HG02763 (cell line): ENCODE measurements at regions not wholly inside any gene's neighbourhood (a gene's known extent, or its start where the extent isn't known, plus 50 kb on each side); places are given as distances from the start of the nearest gene placed in this dataset.

Experiments used
- ATAC-seq: cut with Tn5 transposase; IDR thresholded peaks from one replicate; pipeline ENCODE4 v1.9.1; 2021; ENCODE audit warnings: mild to moderate bottlenecking, moderate library complexity; ENCODE audit not compliant: unreplicated experiment

DNA sequence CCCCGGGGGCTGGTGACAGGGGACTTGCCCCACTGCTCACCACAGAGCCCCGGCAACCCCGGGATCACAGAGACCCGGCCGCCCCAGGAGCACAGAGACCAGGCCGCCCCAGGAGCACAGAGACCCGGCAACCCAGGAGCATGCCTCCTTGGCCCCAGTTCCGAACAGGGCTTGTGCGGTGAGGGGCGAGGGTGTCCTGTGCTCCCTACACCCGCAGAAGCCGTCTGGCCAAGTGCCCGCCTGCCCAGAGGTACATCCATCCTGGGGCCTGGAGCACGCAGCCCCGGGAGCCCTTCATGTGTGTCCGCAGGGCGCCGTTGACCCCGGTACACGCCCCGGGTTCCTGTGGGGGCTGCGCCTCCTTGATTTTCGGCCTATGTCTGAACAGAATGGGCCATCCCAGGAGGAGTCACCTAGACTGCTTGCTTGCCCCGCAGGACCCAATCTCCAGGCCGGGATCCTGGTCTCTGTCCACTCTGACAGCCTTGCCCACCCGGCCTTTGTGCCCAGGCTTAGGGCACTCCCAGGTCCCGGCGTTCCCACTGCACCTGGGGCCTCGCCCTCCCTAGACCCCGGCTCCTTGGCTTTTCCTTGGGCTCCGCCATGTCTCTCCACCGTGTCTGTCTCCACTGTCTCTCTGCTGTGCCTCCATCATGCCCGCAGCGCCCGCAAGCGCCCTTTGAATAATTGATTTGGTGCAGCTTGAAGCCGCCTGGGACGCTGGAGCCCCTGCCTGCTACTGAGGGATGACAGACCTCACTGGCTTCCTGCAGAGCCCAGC lies 219.8 kb downstream of the ERMARD start:
- ATAC-seq = no peak

DNA sequence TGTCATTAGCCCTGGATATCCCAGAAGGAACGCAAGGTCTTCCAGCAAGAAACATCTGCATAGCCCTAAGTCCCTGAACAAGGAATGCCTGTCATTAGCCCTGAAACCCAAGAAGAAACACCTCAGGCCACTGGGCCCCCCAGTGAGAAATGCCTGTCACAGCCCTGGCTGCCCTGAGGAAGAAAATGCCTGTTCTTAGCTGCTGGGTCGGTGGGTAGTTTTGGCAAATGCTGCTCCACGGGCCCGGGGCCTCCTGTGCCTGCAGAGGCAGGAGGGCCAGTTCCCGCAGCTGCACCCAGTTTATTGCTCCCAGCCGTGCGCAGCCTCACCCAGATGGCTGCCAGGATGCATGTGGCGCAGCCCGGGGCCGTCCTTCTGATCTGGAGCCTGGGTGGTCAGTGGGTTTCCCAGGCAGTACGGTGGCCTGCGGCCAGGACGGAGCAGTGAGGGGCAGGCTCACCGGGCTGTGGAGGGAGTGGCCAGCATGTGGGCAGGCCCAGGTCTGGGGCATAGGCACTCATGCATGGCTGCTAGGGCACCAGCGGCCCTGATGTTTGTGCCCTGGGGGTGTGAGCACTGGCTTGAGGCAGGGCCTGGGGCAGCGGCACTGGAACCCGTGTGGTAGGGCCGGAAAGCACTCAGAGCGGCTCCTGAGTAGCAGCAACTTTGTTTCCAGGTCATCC lies 219.0 kb downstream of the ERMARD start:
- ATAC-seq = no peak

DNA sequence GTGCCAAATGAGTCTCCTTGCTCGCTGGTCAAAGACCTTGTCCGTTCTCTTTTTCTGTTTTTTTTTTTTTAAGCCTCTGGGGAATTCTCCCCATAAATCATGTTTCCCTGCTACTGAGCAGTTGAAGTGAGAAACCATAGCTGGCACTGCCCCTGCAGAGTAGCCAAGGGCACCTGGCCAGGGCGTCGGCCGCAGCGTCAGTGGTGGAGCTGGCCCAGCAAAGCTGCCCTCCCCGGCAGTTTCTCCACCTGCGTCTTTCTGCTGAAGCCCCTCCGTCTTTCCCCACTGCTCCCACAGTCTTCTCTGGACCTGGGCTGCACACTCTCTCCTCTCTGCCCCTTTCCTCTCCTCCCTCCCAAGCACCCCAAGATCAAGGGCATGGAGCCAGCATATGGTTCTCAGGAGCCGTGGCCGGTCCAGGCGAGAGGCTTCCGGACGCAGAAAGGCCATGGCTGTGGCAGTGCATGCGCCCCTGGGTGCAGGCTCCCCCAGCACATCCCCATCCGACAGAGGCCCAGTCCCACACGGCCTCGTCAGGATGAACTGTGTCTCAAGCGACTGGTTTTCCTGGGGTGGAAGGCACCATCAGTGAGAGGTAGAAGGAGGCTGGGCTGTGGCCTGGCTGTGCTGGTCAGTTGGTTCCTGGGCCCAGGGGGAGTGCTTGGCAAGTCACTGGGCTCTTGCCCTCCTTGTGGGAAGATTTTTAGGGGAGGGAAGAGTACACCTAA lies 218.1 kb downstream of the ERMARD start:
- no peak for ATAC-seq

- ATAC-seq = no peak
These were observed 217.3 kb downstream of the ERMARD start for GRCh38 chr6:169968541-169969270.

- no peak for ATAC-seq
These were observed 216.3 kb downstream of the ERMARD start for GRCh38 chr6:169967687-169968086.

- ATAC-seq = no peak
These were observed 215.1 kb downstream of the ERMARD start for GRCh38 chr6:169966312-169967181.

GRCh38 chr6:169965657-169966311 lies 214.4 kb downstream of the ERMARD start:
- ATAC-seq = no peak

DNA sequence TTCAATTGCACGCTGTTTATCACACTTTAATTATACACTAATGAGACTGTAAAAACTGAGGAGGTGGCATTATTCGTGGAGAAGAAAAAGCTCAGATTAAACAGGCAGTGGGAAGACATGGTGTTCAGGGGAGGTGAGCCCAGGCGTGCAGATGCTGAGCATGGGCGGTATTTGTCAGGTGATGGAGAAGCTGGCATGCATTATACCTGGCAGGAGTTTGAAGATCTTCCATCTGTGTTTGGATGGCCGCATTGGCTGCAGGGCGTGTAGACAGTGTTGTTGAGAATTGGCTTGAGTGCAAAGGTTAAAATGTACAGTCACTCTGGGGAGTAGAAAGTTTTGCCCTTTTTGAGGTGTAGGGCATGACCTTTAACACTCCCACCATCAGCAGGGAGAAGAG lies 213.8 kb downstream of the ERMARD start:
- ATAC-seq = no peak

GRCh38 chr6:169964486-169965180 lies 213.2 kb downstream of the ERMARD start:
- no peak for ATAC-seq

DNA sequence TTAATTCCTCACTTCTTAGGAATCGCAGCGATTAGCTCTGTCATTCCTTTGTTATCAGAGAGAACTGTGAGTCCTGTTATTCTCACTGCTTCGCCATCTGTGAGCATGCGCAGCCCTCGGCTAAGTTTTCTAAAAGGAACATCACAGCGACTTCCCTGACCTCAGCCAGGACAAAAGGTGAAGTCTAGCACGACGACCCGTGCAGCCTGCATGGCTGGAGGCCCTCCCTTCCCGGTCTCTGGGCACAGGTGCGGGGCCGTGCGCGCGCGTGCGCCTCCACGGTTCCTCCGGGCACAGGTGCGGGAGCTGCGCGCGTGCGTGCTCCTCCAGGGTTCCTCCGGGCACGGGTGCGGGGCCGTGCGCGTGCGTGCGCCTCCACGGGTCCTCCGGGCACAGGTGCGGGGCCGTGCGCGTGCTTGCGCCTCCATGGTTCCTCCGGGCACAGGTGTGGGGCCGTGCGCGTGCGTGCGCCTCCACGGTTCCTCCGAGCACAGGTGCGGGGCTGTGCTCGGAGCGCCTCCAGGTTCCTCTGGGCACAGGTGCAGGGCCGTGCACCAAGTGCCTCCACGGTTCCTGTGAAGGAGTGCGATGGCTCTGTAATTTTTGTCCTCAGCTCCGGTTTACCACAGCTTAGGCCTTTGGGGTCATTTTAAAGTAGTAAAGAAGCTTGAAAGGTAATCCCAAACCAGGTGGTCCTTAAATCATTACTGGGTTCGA lies 212.3 kb downstream of the ERMARD start:
- no peak for ATAC-seq

GRCh38 chr6:169962604-169963469 lies 211.4 kb downstream of the ERMARD start:
- no peak for ATAC-seq

- no peak for ATAC-seq
These were observed 210.5 kb downstream of the ERMARD start for GRCh38 chr6:169961772-169962561.

DNA sequence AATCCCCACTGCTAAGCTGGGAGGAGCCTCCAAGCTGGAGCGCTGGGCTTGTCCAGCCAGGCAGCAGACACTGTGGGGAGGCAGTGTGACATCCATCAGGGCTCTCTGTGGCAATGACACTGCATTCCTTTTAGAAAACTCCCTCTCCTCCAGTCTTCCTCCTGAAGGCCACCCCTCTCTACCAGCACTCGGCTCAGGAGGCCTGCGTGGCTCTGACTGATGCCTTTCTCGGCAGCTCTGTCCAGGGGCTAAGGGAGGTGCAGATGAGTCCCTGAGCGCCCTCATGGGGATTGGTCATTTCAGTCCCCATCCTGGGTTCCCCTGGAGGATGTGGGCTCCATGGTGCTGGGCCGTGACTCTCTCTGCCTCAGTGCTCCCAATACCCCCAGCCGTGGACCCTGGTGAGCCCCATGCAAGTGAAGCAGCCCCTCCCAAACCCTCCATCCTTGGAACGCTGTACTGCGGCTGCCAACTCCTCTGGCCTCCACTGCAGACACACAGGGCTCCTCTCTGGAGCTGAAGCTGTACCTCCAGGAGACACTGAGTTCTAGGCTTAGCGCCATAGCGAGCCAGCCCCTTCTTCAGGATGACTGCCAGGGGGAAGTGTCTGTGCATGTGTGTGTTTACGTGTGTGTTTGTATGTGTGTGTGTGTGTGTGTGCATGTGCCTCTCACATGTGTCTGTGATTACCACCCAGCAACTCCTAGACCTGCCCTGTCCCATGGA lies 209.6 kb downstream of the ERMARD start:
- ATAC-seq = no peak

DNA sequence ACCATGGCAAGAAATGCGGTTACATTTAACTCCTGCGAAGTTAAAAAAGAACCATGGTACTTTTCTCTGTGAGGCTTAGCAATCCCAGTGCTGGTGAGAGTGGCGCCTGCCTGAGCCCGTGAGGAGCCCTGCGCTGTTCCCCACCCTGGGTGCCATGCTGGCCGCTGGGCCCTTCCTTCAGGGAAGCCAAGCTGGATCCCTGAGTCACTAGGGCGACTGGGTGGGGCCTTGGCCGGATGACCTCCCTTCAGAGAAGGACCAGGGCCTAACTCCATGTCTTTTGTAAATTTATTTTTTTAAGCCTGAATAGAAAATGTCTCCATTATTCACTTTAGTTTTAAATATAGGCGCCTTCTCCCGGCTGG lies 209.1 kb downstream of the ERMARD start:
- no peak for ATAC-seq

- ATAC-seq = no peak
These were observed 208.6 kb downstream of the ERMARD start for GRCh38 chr6:169960003-169960344.
